Colonic mucosa (tissue), 4 donors: ENCODE measurements at regions not wholly inside any gene's neighbourhood (a gene's known extent, or its start where the extent isn't known, plus 50 kb on each side); places are given as distances from the start of the nearest gene placed in this dataset.
A peak's percentile ranks its signal among the peaks of the same experiment; 100 is the strongest.
"Not testable (repeated sequence)": the region's sequence is repeated elsewhere in the genome, so short reads cannot be mapped to it uniquely, and the experiment has no call there.

Experiments used
- DNase-seq: peaks from one replicate; pipeline ENCODE4 v3.0.0-alpha.2; 2020
- H3K27ac ChIP-seq: fragments of 200-600 bp; one replicate; pipeline ENCODE4 v1.8.0; 2021
- H3K27me3 ChIP-seq: fragments of 200-600 bp; one replicate; pipeline ENCODE4 v1.8.0; 2021
- H3K36me3 ChIP-seq: fragments of 200-600 bp; one replicate; pipeline ENCODE4 v1.8.0; 2021
- H3K4me1 ChIP-seq: fragments of 200-600 bp; one replicate; pipeline ENCODE4 v1.8.0; 2021; ENCODE audit warnings: mild to moderate bottlenecking
- H3K4me3 ChIP-seq: fragments of 200-600 bp; one replicate; pipeline ENCODE4 v1.8.0; 2021
- H3K9ac ChIP-seq, 2 donors: one replicate each; pipeline ENCODE4 v1.7.0; 2013; ENCODE audit warnings: control low read depth in 2 of 2, low read depth in 2 of 2, low read length in 2 of 2
- H3K9me3 ChIP-seq: fragments of 200-600 bp; one replicate; pipeline ENCODE4 v1.8.0; 2021
- CTCF ChIP-seq: fragments of 200-600 bp; IDR thresholded peaks from one replicate; pipeline ENCODE4 v1.8.0; 2022; ENCODE audit warnings: antibody characterized with exemption, mild to moderate bottlenecking
- intact Hi-C: fragments of 100-400 bp; cut with DNase I; formaldehyde crosslinking; loops from one replicate; pipeline ENCODE4 v1.14.1; 2022
- donor health status: healthy.
- donor health status: DM: no; HTN: no; CAD: no.
- donor health status: DM: no; HTN: no; CAD: no.

GRCh38 chr16:88186889-88187870, 195.6 kb upstream of the ZNF469 start:
- DNase-seq: peak; percentile 7
- intact Hi-C loops, H3K27me3 ChIP-seq, H3K4me1 ChIP-seq, H3K36me3 ChIP-seq, H3K4me3 ChIP-seq, H3K9ac ChIP-seq, H3K27ac ChIP-seq, H3K9me3 ChIP-seq: not testable (repeated sequence)

GRCh38 chr16:88188171-88188895, 194.4 kb upstream of the ZNF469 start:
- intact Hi-C loops, H3K9ac ChIP-seq, H3K9me3 ChIP-seq, H3K36me3 ChIP-seq, H3K27ac ChIP-seq, H3K4me1 ChIP-seq, H3K27me3 ChIP-seq, H3K4me3 ChIP-seq: not testable (repeated sequence)
- peak; percentile 6 for DNase-seq

GRCh38 chr16:88190592-88191095, 192.1 kb upstream of the ZNF469 start:
- intact Hi-C loops: loop anchor here (10.0 kb wide), 1 partner anchor 244 kb away; no protein-coding TSS in a partner anchor
- not testable (repeated sequence) for H3K4me1 ChIP-seq, H3K27ac ChIP-seq, DNase-seq, H3K36me3 ChIP-seq, H3K4me3 ChIP-seq, H3K9me3 ChIP-seq, H3K9ac ChIP-seq, H3K27me3 ChIP-seq

GRCh38 chr16:88191168-88191567, 191.6 kb upstream of the ZNF469 start:
- not testable (repeated sequence) for H3K9me3 ChIP-seq, H3K27ac ChIP-seq, DNase-seq, H3K4me3 ChIP-seq, H3K4me1 ChIP-seq, H3K27me3 ChIP-seq, H3K9ac ChIP-seq, H3K36me3 ChIP-seq
- intact Hi-C loops: loop anchor here (10.0 kb wide), 1 partner anchor 244 kb away; no protein-coding TSS in a partner anchor

GRCh38 chr16:88192601-88193000, 190.2 kb upstream of the ZNF469 start:
- H3K4me3 ChIP-seq: no peak overlapping the region
- no peak overlapping the region for H3K27ac ChIP-seq
- H3K9me3 ChIP-seq: no peaks in the 10 kb centered on the region
- no peak for DNase-seq
- H3K4me1 ChIP-seq: no peaks in the 10 kb centered on the region
- TF ChIP-seq CTCF: no peak
- H3K27me3 ChIP-seq: no peaks in the 10 kb centered on the region
- H3K9ac ChIP-seq: no peak overlapping the region
- intact Hi-C loops: loop anchor here (10.0 kb wide), 1 partner anchor 242 kb away; no protein-coding TSS in a partner anchor
- H3K36me3 ChIP-seq: no peaks in the 10 kb centered on the region

- H3K27ac ChIP-seq, H3K9me3 ChIP-seq, H3K4me3 ChIP-seq, H3K9ac ChIP-seq, H3K36me3 ChIP-seq, H3K4me1 ChIP-seq, H3K27me3 ChIP-seq: not testable (repeated sequence)
- intact Hi-C loops: loop anchor here (10.0 kb wide), 1 partner anchor 241 kb away; no protein-coding TSS in a partner anchor
- TF ChIP-seq CTCF: peak; percentile 49
- DNase-seq: peak; percentile 54
These were observed 188.9 kb upstream of the ZNF469 start for GRCh38 chr16:88193706-88194396.
